IMR-90 (cell line): ENCODE measurements at regions not wholly inside any gene's neighbourhood (a gene's known extent, or its start where the extent isn't known, plus 50 kb on each side); places are given as distances from the start of the nearest gene placed in this dataset.

Experiments used
- ATAC-seq: fragments of 200-7000 bp; cut with Tn5 transposase; 2 replicates; pipeline ENCODE4 v1.9.1; 2020; ENCODE audit warnings: low read depth, mild to moderate bottlenecking, moderate library complexity
- BruUV-seq: library from RNA; stranded (reverse); fragments of 400-500 nt; replicated peaks from 2 replicates; lab custom pipeline; 2021; lab: Mats Ljungman, UMichigan
- CTCF ChIA-PET: fragments of 300-600 bp; formaldehyde crosslinking; extraction: SDS; loops from one replicate; lab custom pipeline; 2021; ENCODE audit warnings: antibody characterized with exemption; lab: Yijun Ruan, JAX
- POLR2A ChIA-PET: fragments of 300-600 bp; sonication (Branson Sonifier 250); formaldehyde crosslinking; loops from one replicate; lab custom pipeline; 2022; ENCODE audit warnings: antibody characterized with exemption; ENCODE audit not compliant: unreplicated experiment; lab: Charles Lee
- DNase-seq: peaks from one replicate; pipeline ENCODE4 v3.0.0; 2013
- H2AFZ ChIP-seq: replicated peaks from 2 replicates; pipeline ENCODE3; 2013; ENCODE audit warnings: low read length, mild to moderate bottlenecking; ENCODE audit not compliant: poor library complexity
- H2AK5ac ChIP-seq: 2 replicates; pipeline ENCODE4 v1.6.1; 2013; ENCODE audit warnings: low read depth, low read length, inconsistent platforms
- H2AK9ac ChIP-seq: replicated peaks from 2 replicates; pipeline ENCODE3; 2013; ENCODE audit warnings: mild to moderate bottlenecking, low read depth, low read length, moderate library complexity; ENCODE audit not compliant: poor library complexity
- H2BK120ac ChIP-seq: 2 replicates; pipeline ENCODE4 v1.6.1; 2013; ENCODE audit warnings: low read depth, low read length, inconsistent platforms
- H2BK15ac ChIP-seq: 3 replicates; pipeline ENCODE4 v1.6.1; 2013; ENCODE audit warnings: low read depth, low read length, inconsistent platforms
- H2BK20ac ChIP-seq: 2 replicates; pipeline ENCODE4 v1.6.1; 2013; ENCODE audit warnings: low read depth, mild to moderate bottlenecking, inconsistent platforms, low read length, moderate library complexity
- H2BK5ac ChIP-seq: 2 replicates; pipeline ENCODE4 v1.6.1; 2013; ENCODE audit warnings: mild to moderate bottlenecking, low read depth, low read length, inconsistent platforms; ENCODE audit not compliant: poor library complexity, severe bottlenecking
- H3K14ac ChIP-seq: replicated peaks from 2 replicates; pipeline ENCODE4 v1.6.1; 2013; ENCODE audit warnings: low read depth, low read length, inconsistent platforms
- H3K18ac ChIP-seq: 2 replicates; pipeline ENCODE4 v1.6.1; 2013; ENCODE audit warnings: low read depth, low read length, control low read depth
- H3K23ac ChIP-seq: 2 replicates; pipeline ENCODE4 v1.6.1; 2013; ENCODE audit warnings: low read depth, low read length, inconsistent platforms
- H3K27ac ChIP-seq: 2 replicates; pipeline ENCODE4 v1.5.1; 2013; ENCODE audit warnings: mild to moderate bottlenecking, control low read depth, low read length; ENCODE audit not compliant: insufficient read depth
- H3K27me3 ChIP-seq: 2 replicates; pipeline ENCODE4 v1.6.1; 2013; ENCODE audit warnings: low read length; ENCODE audit not compliant: control insufficient read depth, insufficient read depth
- H3K36me3 ChIP-seq: 2 replicates; pipeline ENCODE4 v1.6.1; 2013; ENCODE audit warnings: low read length, mixed read lengths; ENCODE audit not compliant: control insufficient read depth, insufficient read depth
- H3K4ac ChIP-seq: 2 replicates; pipeline ENCODE4 v1.6.1; 2013; ENCODE audit warnings: low read depth, low read length, inconsistent platforms
- H3K4me1 ChIP-seq: 2 replicates; pipeline ENCODE4 v1.6.1; 2013; ENCODE audit warnings: low read length, mixed read lengths; ENCODE audit not compliant: control insufficient read depth, insufficient read depth
- H3K4me2 ChIP-seq: 2 replicates; pipeline ENCODE4 v1.6.1; 2013; ENCODE audit warnings: low read depth, mild to moderate bottlenecking, control low read depth, low read length, moderate library complexity
- H3K4me3 ChIP-seq: 2 replicates; pipeline ENCODE4 v1.5.1; 2013; ENCODE audit warnings: low read depth, mild to moderate bottlenecking, control low read depth, low read length, moderate library complexity; ENCODE audit not compliant: insufficient read depth
- H3K56ac ChIP-seq: 2 replicates; pipeline ENCODE4 v1.6.1; 2013; ENCODE audit warnings: low read length, inconsistent platforms; ENCODE audit not compliant: insufficient read depth; ENCODE audit errors: extremely low read depth
- H3K79me1 ChIP-seq, 2 experiments: 2 replicates each; pipeline ENCODE4 v1.6.1; 2013; ENCODE audit warnings: low read length in 2 of 2, inconsistent platforms in 1 of 2, low read depth in 1 of 2
- H3K9ac ChIP-seq: 2 replicates; pipeline ENCODE4 v1.6.1; 2013; ENCODE audit warnings: low read depth, low read length, control low read depth
- H3K9me1 ChIP-seq: 2 replicates; pipeline ENCODE4 v1.6.1; 2013; ENCODE audit warnings: low read length, inconsistent platforms; ENCODE audit not compliant: insufficient read depth
- H3K9me3 ChIP-seq: 2 replicates; pipeline ENCODE4 v1.6.1; 2013; ENCODE audit warnings: low read length; ENCODE audit not compliant: control insufficient read depth, insufficient read depth
- H4K20me1 ChIP-seq: 2 replicates; pipeline ENCODE4 v1.6.1; 2013; ENCODE audit warnings: low read length, inconsistent platforms; ENCODE audit not compliant: insufficient read depth
- H4K5ac ChIP-seq: 2 replicates; pipeline ENCODE4 v1.6.1; 2013; ENCODE audit warnings: mild to moderate bottlenecking, low read depth, low read length, control low read depth
- H4K8ac ChIP-seq, 2 experiments: 2 replicates each; pipeline ENCODE4 v1.6.1; 2013; ENCODE audit warnings: low read depth in 2 of 2, low read length in 2 of 2, control low read depth in 1 of 2, inconsistent platforms in 1 of 2
- H4K91ac ChIP-seq: 2 replicates; pipeline ENCODE4 v1.6.1; 2013; ENCODE audit warnings: low read depth, low read length, inconsistent platforms; ENCODE audit not compliant: insufficient read depth
- BHLHE40 ChIP-seq: fragments of 150-350 bp; IDR thresholded peaks from 2 replicates; pipeline ENCODE4 v1.6.1; 2016; ENCODE audit warnings: mild to moderate bottlenecking, low read depth, low read length
- CHD1 ChIP-seq: IDR thresholded peaks from 2 replicates; pipeline ENCODE4 v1.6.1; 2012; ENCODE audit warnings: low read depth, low read length, improper control_type of control experiment
- ELK1 ChIP-seq: fragments of 150-350 bp; IDR thresholded peaks from 2 replicates; pipeline ENCODE4 v1.6.1; 2016; ENCODE audit warnings: low read depth, mild to moderate bottlenecking, low read length, moderate library complexity, borderline replicate concordance
- MAFK ChIP-seq: IDR thresholded peaks from 2 replicates; pipeline ENCODE4 v1.6.1; 2012; ENCODE audit warnings: low read depth, low read length, improper control_type of control experiment
- MAZ ChIP-seq: IDR thresholded peaks from 2 replicates; pipeline ENCODE4 v1.6.1; 2012; ENCODE audit warnings: low read depth, mild to moderate bottlenecking, low read length, improper control_type of control experiment, moderate library complexity, borderline replicate concordance
- MXI1 ChIP-seq: IDR thresholded peaks from 2 replicates; pipeline ENCODE4 v1.6.1; 2012; ENCODE audit warnings: low read depth, mild to moderate bottlenecking, low read length, moderate library complexity, borderline replicate concordance
- NFE2L2 ChIP-seq: fragments of 150-350 bp; IDR thresholded peaks from 2 replicates; pipeline ENCODE4 v1.6.1; 2016; ENCODE audit warnings: low read depth, mild to moderate bottlenecking, low read length
- RCOR1 ChIP-seq: IDR thresholded peaks from 2 replicates; pipeline ENCODE4 v1.6.1; 2012; ENCODE audit warnings: mild to moderate bottlenecking, low read length, improper control_type of control experiment; ENCODE audit not compliant: insufficient replicate concordance
- RFX5 ChIP-seq: IDR thresholded peaks from 2 replicates; pipeline ENCODE4 v1.8.0; 2012; ENCODE audit warnings: low read depth, mild to moderate bottlenecking, low read length, moderate library complexity
- WGBS, 2 experiments: methylation state at CpG; one replicate each; pipeline versions ENCODE4 v1.1.5 to v1.1.7; 2013; ENCODE audit warnings: missing lambda C conversion rate in 2 of 2; ENCODE audit not compliant: insufficient read length in 1 of 2; ENCODE audit errors: extremely low coverage in 2 of 2; 5-methylcytosine and 5-hydroxymethylcytosine counted together
- dilution Hi-C: fragments of 300-500 bp; cut with HindIII; formaldehyde crosslinking; loops from one replicate; pipeline ENCODE4 v1.14.3; 2018; ENCODE audit warnings: low sequenced_read_pairs; ENCODE audit not compliant: unreplicated experiment
- in situ Hi-C: fragments of 300-500 bp; cut with MboI; formaldehyde crosslinking; loops from 3 replicates; pipeline ENCODE4 v1.14.3; 2019; ENCODE audit warnings: low sequenced_read_pairs, inconsistent platforms, mixed read lengths
- intact Hi-C: fragments of 100-400 bp; cut with micrococcal nuclease; formaldehyde crosslinking; loops from 2 replicates; pipeline ENCODE4 v1.10.0; 2022
- TF ChIP-seq, protein P1 (sequence below): conservative IDR thresholded peaks from 2 replicates; pipeline ENCODE4 v1.5.1; 2012; ENCODE audit warnings: mild to moderate bottlenecking, low read depth, low read length, improper control_type of control experiment

- CTCF ChIA-PET, result no interaction called here
- intact Hi-C loops (no loop called here), dilution Hi-C loops (no loop called here), in situ Hi-C loops (no loop called here)
- no peak overlapping the region for H2AFZ ChIP-seq
- no peaks in the 10 kb centered on the region for H3K4me1 ChIP-seq
- no peak overlapping the region for H2BK15ac ChIP-seq
- no peak overlapping the region for H3K27ac ChIP-seq
- no peak overlapping the region for H4K5ac ChIP-seq
- no peak overlapping the region for H3K23ac ChIP-seq
- DNase-seq (no peak), ATAC-seq (no peak)
- BruUV-seq, result no TSS peak
- H3K9ac ChIP-seq, result no peak overlapping the region
- H3K56ac ChIP-seq, result no peak overlapping the region
- no peak overlapping the region for H3K4me2 ChIP-seq
- no peak overlapping the region for H2AK5ac ChIP-seq
- no peaks in the 10 kb centered on the region for H3K36me3 ChIP-seq
- H3K14ac ChIP-seq, result no peak overlapping the region
- no peak overlapping the region for H4K8ac ChIP-seq
- no peak overlapping the region for H2BK20ac ChIP-seq
- no peaks in the 10 kb centered on the region for H3K79me1 ChIP-seq
- POLR2A ChIA-PET, result no interaction called here
- no peaks in the 10 kb centered on the region for H4K20me1 ChIP-seq
- no peak overlapping the region for H2AK9ac ChIP-seq
- H3K9me1 ChIP-seq, result no peaks in the 10 kb centered on the region
- H3K9me3 ChIP-seq, result 0 out of 2 replicates have a peak, but pooled peaks cover 2% of the 10 kb centered on the region
- WGBS, 2 experiments, result 96% methylated on average over 4 of the region's 13 CpGs; no CpG with 5 or more reads in 1 of the 2 experiments
- TF ChIP-seq BHLHE40, result no peak
- TF ChIP-seq, protein P1, sequence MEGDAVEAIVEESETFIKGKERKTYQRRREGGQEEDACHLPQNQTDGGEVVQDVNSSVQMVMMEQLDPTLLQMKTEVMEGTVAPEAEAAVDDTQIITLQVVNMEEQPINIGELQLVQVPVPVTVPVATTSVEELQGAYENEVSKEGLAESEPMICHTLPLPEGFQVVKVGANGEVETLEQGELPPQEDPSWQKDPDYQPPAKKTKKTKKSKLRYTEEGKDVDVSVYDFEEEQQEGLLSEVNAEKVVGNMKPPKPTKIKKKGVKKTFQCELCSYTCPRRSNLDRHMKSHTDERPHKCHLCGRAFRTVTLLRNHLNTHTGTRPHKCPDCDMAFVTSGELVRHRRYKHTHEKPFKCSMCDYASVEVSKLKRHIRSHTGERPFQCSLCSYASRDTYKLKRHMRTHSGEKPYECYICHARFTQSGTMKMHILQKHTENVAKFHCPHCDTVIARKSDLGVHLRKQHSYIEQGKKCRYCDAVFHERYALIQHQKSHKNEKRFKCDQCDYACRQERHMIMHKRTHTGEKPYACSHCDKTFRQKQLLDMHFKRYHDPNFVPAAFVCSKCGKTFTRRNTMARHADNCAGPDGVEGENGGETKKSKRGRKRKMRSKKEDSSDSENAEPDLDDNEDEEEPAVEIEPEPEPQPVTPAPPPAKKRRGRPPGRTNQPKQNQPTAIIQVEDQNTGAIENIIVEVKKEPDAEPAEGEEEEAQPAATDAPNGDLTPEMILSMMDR, result no peak
- TF ChIP-seq RFX5, result no peak
- no peak for TF ChIP-seq RCOR1
- TF ChIP-seq MAFK, result no peak
- no peak for TF ChIP-seq ELK1
- TF ChIP-seq MXI1, result no peak
- no peak for TF ChIP-seq MAZ
- no peak for TF ChIP-seq NFE2L2
- TF ChIP-seq CHD1, result no peak
- no peak overlapping the region for H2BK5ac ChIP-seq
- no peak overlapping the region for H2BK120ac ChIP-seq
- no peak overlapping the region for H3K18ac ChIP-seq
- no peaks in the 10 kb centered on the region for H3K27me3 ChIP-seq
- H3K4me3 ChIP-seq, result no peak overlapping the region
- no peak overlapping the region for H3K4ac ChIP-seq
- no peak overlapping the region for H4K91ac ChIP-seq
Observed at GRCh38 chr2:59174536-59175243, 933.6 kb upstream of the FANCL start.
